Endothelial cell of umbilical vein (primary cell): ENCODE measurements at regions not wholly inside any gene's neighbourhood (a gene's known extent, or its start where the extent isn't known, plus 50 kb on each side); places are given as distances from the start of the nearest gene placed in this dataset.

ENCODE experiments used
- BruUV-seq: library from RNA; stranded (reverse); fragments of 400-500 nt; replicated peaks from 2 replicates; lab custom pipeline; 2021; lab: Mats Ljungman, UMichigan
- CTCF ChIA-PET: fragments of 300-600, 350-600 bp; sonication (Branson Sonifier 250); formaldehyde crosslinking; loops from one replicate; lab custom pipeline; 2021; ENCODE audit warnings: antibody characterized with exemption, inconsistent platforms; lab: Charles Lee
- POLR2A ChIA-PET: fragments of 300-600, 350-600 bp; sonication (Branson Sonifier 250); formaldehyde crosslinking; loops from one replicate; lab custom pipeline; 2021; ENCODE audit warnings: antibody characterized with exemption, inconsistent platforms; lab: Charles Lee
- DNase-seq: peaks from one replicate; pipeline ENCODE4 v3.0.0-alpha.2; 2011; ENCODE audit warnings: low read depth, low spot score
- FAIRE-seq: peaks from 2 replicates; lab custom pipeline; 2011; peaks lifted over from hg19 to GRCh38; lab: Jason Lieb, UNC
- H2AFZ ChIP-seq: 2 replicates; pipeline ENCODE4 v1.6.0; 2012; ENCODE audit warnings: low read depth, low read length, control low read depth, inconsistent platforms
- H3K27ac ChIP-seq: 2 replicates; pipeline ENCODE4 v1.5.1; 2011; ENCODE audit warnings: low read depth, mild to moderate bottlenecking, control low read depth, low read length, moderate library complexity; ENCODE audit not compliant: insufficient read depth
- H3K27me3 ChIP-seq, 2 experiments: 2 replicates each; pipeline versions ENCODE4 v1.6.0 to v1.6.1; 2011; ENCODE audit warnings: low read length in 2 of 2, mixed read lengths in 1 of 2; ENCODE audit not compliant: control insufficient read depth in 2 of 2, insufficient read depth in 2 of 2
- H3K36me3 ChIP-seq, 2 experiments: 2 replicates in 1 of 2; 3 replicates in 1 of 2; pipeline ENCODE4 v1.5.1; 2011; ENCODE audit warnings: low read length in 2 of 2, mild to moderate bottlenecking in 1 of 2, moderate library complexity in 1 of 2; ENCODE audit not compliant: control insufficient read depth in 2 of 2, insufficient read depth in 2 of 2; ENCODE audit errors: extremely low read depth in 1 of 2
- H3K4me1 ChIP-seq: 3 replicates; pipeline ENCODE4 v1.5.1; 2011; ENCODE audit warnings: mild to moderate bottlenecking, low read length; ENCODE audit not compliant: control insufficient read depth, insufficient read depth; ENCODE audit errors: extremely low read depth
- H3K4me2 ChIP-seq: 2 replicates; pipeline ENCODE4 v1.6.1; 2011; ENCODE audit warnings: low read length, control low read depth, mixed read lengths; ENCODE audit not compliant: insufficient read depth
- H3K4me3 ChIP-seq, 3 experiments: fragments of 200-600 bp in 1 of 3; sonication (generic), shearing (Covaris generic) in 1 of 3; replicated peaks in 1 of 3; 2 replicates each; pipeline ENCODE4 v1.5.1; 2011 to 2016; ENCODE audit warnings: control low read depth in 3 of 3, low read length in 3 of 3, mild to moderate bottlenecking in 2 of 3, inconsistent platforms in 1 of 3, low read depth in 1 of 3, moderate library complexity in 1 of 3; ENCODE audit not compliant: insufficient read depth in 1 of 3
- H3K79me2 ChIP-seq: 2 replicates; pipeline ENCODE4 v1.6.0; 2012; ENCODE audit warnings: low read length, inconsistent platforms; ENCODE audit not compliant: control insufficient read depth, insufficient read depth
- H3K9ac ChIP-seq: replicated peaks from 2 replicates; pipeline ENCODE3; 2011; ENCODE audit warnings: low read length, control low read depth; ENCODE audit not compliant: insufficient read depth; ENCODE audit errors: extremely low read depth
- H3K9me1 ChIP-seq: replicated peaks from 3 replicates; pipeline ENCODE4 v1.6.0; 2011; ENCODE audit warnings: mild to moderate bottlenecking, low read length; ENCODE audit not compliant: control insufficient read depth, insufficient read depth; ENCODE audit errors: extremely low read depth
- H3K9me3 ChIP-seq: replicated peaks from 2 replicates; pipeline ENCODE4 v1.5.1; 2012; ENCODE audit warnings: low read length, inconsistent platforms; ENCODE audit not compliant: control insufficient read depth, insufficient read depth
- H4K20me1 ChIP-seq: replicated peaks from 2 replicates; pipeline ENCODE3; 2011; ENCODE audit warnings: mild to moderate bottlenecking, low read length; ENCODE audit not compliant: control insufficient read depth, insufficient read depth; ENCODE audit errors: extremely low read depth
- CTCF ChIP-seq, 2 donors: IDR thresholded peaks; 1 replicate in 1 of 2; 2 replicates in 1 of 2; pipeline ENCODE4 v1.5.1; 2011; ENCODE audit warnings: low read length in 2 of 2, mild to moderate bottlenecking in 2 of 2, moderate library complexity in 2 of 2, control low read depth in 1 of 2, inconsistent platforms in 1 of 2, low read depth in 1 of 2; ENCODE audit not compliant: insufficient read depth in 1 of 2; ENCODE audit errors: extremely low read depth in 1 of 2
- EZH2 ChIP-seq: IDR thresholded peaks from 2 replicates; pipeline ENCODE4 v1.6.1; 2012; ENCODE audit warnings: borderline replicate concordance, low read depth, mild to moderate bottlenecking, moderate library complexity, low read length, inconsistent platforms; ENCODE audit not compliant: severe bottlenecking
- FOS ChIP-seq: IDR thresholded peaks from 2 replicates; pipeline ENCODE4 v1.6.1; 2011; ENCODE audit warnings: mild to moderate bottlenecking, low read length, moderate library complexity, borderline replicate concordance; ENCODE audit not compliant: insufficient read depth
- GATA2 ChIP-seq: IDR thresholded peaks from 2 replicates; pipeline ENCODE4 v1.7.0; 2011; ENCODE audit warnings: low read depth, mild to moderate bottlenecking, moderate library complexity, mixed read lengths, low read length; ENCODE audit not compliant: insufficient read length, insufficient read depth
- JUN ChIP-seq: IDR thresholded peaks from 2 replicates; pipeline ENCODE4 v1.6.1; 2011; ENCODE audit warnings: borderline replicate concordance, low read depth; ENCODE audit not compliant: insufficient read length, insufficient read depth
- MYC ChIP-seq: IDR thresholded peaks from one replicate; pipeline ENCODE4 v1.6.1; 2011; ENCODE audit warnings: mild to moderate bottlenecking, low read depth, low read length
- POLR2A ChIP-seq: IDR thresholded peaks from 2 replicates; pipeline ENCODE4 v1.6.1; 2012; ENCODE audit warnings: low read depth, mild to moderate bottlenecking, control low read depth, low read length
- POLR2AphosphoS5 ChIP-seq: IDR thresholded peaks from 2 replicates; pipeline ENCODE4 v1.6.1; 2012; ENCODE audit warnings: low read depth, mild to moderate bottlenecking, control low read depth, low read length, moderate library complexity; ENCODE audit not compliant: insufficient read depth
- dilution Hi-C: fragments of 300-500 bp; cut with MboI; formaldehyde crosslinking; loops from one replicate; pipeline ENCODE4 v1.15.0; 2019; ENCODE audit warnings: low sequenced_read_pairs; ENCODE audit not compliant: extremely low pct_ligation_motif_present
- intact Hi-C: fragments of 100-400 bp; cut with micrococcal nuclease; formaldehyde crosslinking; loops from one replicate; pipeline ENCODE4 v1.10.0; 2022
- TF ChIP-seq, protein P1 (sequence below): IDR thresholded peaks from 2 replicates; pipeline ENCODE4 v1.6.1; 2011; ENCODE audit not compliant: insufficient read depth, insufficient read length

DNA sequence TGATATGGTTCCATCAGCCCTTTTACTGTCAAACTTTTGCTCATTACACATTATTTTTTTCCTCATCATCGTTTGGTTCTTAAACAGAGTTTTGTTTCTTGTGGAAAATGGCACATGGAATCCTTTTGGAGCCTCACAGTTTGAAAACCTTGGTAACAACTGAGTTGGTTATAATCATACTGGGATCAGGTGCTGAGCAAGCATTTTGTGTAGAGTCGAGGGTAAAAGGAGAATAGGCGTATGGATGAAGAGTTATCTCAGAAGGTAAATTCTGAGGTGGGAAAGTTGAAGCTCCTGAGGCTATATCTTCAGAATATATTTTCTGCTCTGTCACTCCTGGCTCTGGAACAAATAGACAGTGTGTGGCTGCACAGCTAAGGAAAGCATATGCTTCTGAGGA lies 274.0 kb upstream of the DSEL start:
- FAIRE-seq, result no peak

More for the DNA sequence above, 274.0 kb upstream of the DSEL start:
- dilution Hi-C loops, result no loop called here
- ChIA-PET POLR2A (no interaction called here), CTCF (interaction anchor here (0.9 kb wide), 1 partner anchor 11 kb away, joined by 4 read pairs; no protein-coding TSS in a partner anchor)
- TF ChIP-seq CTCF (IDR thresholded peaks at IDR 0.05; ENCODE audit: extremely low read depth in 1 of 2, insufficient read depth in 1 of 2, low read depth in 1 of 2, low read length in 2 of 2) (no peak), MYC (no peak), FOS (no peak), GATA2 (no peak), EZH2 (no peak), POLR2A (no peak), JUN (no peak), POLR2AphosphoS5 (no peak)
- TF ChIP-seq, protein P1, sequence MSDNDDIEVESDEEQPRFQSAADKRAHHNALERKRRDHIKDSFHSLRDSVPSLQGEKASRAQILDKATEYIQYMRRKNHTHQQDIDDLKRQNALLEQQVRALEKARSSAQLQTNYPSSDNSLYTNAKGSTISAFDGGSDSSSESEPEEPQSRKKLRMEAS, result no peak
- H3K4me3 ChIP-seq, result no peak overlapping the region
- no peak overlapping the region for H3K9ac ChIP-seq
- H3K27me3 ChIP-seq, result no peaks in the 10 kb centered on the region
- no peaks in the 10 kb centered on the region for H3K9me1 ChIP-seq
- intact Hi-C loops, result no loop called here
- no peaks in the 10 kb centered on the region for H3K79me2 ChIP-seq
- H3K4me2 ChIP-seq, result no peak overlapping the region
- no TSS peak for BruUV-seq
- DNase-seq, result no peak
- no peaks in the 10 kb centered on the region for H3K4me1 ChIP-seq
- no peaks in the 10 kb centered on the region for H3K9me3 ChIP-seq
- no peaks in the 10 kb centered on the region for H4K20me1 ChIP-seq
- no peak overlapping the region for H3K27ac ChIP-seq
- no peaks in the 10 kb centered on the region for H3K36me3 ChIP-seq
- no peak overlapping the region for H2AFZ ChIP-seq
